ENCODE measurements at regions not wholly inside any gene's neighbourhood (a gene's known extent, or its start where the extent isn't known, plus 50 kb on each side); places are given as distances from the start of the nearest gene placed in this dataset.

DNA sequence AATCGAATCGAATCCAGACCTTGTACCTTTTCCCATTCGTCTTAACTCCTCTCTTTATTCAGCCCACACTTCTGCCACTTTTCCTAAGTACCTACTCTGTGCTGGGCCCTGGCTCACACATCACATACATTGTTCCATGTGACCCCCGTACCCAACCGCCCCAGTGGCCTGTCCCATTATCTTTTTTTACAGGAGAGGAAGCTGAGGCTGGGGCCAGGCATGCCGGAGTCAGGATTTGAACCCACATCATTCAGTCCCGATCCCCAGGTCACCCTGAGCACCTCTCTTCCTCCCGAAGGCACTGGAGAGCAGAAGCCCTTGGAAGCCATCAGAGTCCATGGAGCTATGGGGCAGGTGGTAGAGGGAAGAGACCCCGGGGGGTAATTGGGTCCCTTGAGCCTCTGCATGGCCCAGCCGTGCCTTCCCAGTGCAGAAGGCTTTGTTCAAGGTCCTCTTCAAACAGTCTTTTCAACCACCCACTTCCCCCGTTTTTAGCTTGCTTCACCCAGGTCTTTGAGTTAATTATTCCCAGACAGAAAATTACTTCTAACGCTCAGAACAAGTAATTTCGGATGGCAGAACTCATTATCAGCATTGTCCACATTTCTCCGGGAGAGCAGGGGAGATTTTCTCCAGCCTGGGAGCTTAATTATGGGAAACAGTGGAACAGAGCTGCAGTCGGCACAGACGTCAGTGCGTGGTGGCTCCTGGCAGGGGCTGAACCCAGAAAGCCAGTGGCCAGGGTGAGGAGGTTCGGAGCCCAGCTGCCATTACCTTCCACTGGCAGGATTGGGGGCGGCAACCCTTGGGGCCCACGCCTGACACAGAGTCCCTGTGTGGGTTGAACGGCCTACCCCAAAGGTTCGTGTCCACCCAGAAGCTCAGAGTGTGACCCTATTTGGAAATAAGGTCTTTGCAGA, 82.4 kb upstream of the RTL6 start:
- ATAC-seq (ENCODE audit: low FRiP score) (no peak), DNase-seq (ENCODE audit: low spot score) (peak; percentile 15)
- TF ChIP-seq, protein P1, sequence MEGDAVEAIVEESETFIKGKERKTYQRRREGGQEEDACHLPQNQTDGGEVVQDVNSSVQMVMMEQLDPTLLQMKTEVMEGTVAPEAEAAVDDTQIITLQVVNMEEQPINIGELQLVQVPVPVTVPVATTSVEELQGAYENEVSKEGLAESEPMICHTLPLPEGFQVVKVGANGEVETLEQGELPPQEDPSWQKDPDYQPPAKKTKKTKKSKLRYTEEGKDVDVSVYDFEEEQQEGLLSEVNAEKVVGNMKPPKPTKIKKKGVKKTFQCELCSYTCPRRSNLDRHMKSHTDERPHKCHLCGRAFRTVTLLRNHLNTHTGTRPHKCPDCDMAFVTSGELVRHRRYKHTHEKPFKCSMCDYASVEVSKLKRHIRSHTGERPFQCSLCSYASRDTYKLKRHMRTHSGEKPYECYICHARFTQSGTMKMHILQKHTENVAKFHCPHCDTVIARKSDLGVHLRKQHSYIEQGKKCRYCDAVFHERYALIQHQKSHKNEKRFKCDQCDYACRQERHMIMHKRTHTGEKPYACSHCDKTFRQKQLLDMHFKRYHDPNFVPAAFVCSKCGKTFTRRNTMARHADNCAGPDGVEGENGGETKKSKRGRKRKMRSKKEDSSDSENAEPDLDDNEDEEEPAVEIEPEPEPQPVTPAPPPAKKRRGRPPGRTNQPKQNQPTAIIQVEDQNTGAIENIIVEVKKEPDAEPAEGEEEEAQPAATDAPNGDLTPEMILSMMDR (IDR thresholded peaks at IDR 0.05): no peak

DNA sequence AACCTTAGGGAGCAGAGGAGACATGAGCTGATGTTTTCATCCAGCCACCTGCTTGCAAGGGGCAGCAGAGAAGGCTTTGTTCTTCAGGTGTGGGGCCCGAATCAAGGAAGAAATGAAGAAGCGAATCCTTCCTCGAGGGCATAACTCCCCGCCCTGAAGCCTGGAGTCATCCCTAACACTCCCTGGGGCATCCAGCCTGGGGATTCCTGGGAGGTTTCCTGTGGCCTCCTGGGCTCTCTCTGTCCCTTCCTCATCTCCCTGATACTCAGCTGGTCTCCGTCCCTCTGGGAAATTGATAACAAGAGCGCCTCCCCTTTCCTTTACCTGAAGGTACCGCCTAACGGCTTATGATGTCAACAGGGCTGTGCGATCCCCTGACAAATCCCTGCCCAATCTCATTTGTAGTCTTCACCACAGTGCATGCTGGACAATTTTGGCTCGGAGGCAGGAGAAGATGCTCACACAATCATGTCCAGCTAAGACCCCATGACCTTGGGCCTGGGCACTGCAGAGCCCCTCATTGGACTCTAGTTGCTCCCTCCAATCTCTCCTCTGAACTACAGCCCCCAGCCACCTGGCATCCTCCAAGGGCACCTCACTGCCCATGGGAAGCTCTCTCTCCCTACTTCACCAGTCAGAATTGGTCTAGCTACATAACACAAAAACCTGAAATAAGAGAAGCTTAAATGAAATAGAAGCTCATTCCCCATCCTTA, 80.6 kb upstream of the RTL6 start:
- ATAC-seq (ENCODE audit: low FRiP score): no peak
- TF ChIP-seq, protein P1 (IDR thresholded peaks at IDR 0.05): no peak
- DNase-seq (ENCODE audit: low spot score): no peak

DNA sequence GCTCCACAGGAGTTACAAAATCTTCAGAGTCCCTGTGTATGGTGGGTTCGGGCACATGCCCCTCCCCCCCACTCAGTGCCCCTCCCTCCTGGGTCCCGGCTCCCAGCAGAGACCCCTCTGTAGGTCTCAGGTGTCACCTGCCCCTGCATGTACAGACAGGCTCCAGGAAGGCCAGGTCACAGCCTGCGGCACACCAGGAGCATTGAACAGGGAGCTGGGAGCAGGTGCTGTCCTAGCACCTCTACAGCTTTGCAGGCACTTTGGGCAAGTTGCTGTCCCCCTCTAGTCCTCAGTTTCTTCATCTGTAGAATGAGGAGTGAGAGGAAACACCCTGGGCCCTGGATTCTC, 80.1 kb upstream of the RTL6 start:
- TF ChIP-seq, protein P1 (IDR thresholded peaks at IDR 0.05): no peak
- DNase-seq (ENCODE audit: low spot score) (peak; percentile 4), ATAC-seq (ENCODE audit: low FRiP score) (no peak)

DNA sequence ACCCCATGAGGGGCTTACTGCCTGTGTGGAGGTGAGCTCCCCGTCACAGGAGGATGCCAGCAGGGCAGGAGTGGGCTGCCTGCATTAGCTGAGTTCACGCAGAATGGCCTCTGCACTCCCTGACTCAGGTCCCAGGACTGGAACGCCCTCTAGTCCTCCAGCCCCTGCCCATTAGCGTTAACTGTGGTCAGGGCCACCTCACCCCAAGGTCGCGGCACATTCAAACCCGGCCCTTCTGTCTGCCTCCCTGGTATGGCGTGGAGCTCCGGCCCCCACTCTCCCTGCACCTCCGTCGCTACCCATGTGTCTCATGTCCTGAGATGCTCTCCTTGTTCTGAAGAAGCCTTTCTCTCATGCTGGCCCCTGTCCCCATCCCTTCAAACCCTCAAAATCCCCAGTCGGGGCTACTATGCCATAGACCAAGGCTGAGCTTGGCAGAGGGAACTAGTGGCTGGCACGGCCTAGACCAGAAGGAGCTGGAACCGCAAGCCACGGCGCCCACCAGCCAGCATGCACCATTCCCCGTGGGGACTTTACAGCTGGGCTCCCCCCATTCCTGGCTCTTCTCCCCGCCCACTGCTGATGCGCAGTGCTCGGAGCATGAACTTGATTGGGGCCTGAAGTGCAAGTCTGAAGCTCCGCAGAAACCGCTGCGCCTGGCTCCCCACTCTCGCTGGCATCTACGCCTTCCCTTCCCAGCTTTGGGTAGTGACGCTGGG, 79.5 kb upstream of the RTL6 start:
- peak; percentile 1 for DNase-seq (ENCODE audit: low spot score)
- ATAC-seq (ENCODE audit: low FRiP score): no peak
- TF ChIP-seq, protein P1 (IDR thresholded peaks at IDR 0.05): no peak

DNA sequence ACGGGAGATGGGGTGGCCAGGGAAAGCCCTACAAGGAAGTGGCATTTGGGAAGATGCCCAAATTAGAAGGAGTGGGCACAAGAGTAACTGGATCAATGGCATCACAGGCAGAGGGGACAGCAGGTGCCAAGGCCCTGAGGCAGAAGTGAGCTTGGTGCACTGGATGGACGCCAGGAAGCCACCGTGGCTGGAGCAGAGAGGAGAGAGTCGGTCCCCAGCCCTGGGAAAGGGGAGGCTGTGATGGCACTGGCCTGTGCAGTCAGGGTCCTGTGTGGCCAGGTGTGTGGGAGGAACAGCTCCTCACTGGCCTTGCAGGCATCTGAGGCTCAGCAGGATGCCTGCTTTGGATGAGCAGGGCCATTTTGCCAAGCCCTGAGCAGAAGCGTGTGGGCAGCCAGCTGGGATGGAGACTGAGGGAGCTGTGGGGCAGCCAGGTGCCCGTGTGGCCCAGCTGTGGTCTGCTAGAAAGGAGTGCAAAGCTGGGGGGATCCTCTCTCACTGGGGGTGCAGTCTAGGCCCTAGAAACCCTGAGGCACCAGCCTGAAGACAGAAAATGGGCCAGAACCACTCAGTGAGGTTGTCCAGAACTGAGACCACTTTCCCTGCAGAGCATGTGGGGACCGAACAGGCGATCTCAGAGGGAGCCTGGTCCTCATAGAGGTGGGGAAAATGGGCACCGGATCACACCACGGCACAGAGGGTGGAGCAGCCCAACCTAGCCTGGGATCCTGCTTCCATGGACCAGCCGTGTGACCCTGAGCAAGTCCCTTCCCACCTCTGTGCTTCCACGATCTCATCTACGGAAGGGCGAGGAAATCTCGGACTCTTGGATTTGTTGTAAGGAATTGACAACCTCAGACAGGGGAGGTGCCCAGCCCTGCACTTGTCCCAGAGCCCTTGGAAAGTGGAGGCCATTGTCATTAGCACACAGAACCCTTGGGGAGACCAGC, 78.6 kb upstream of the RTL6 start:
- no peak for ATAC-seq (ENCODE audit: low FRiP score)
- TF ChIP-seq, protein P1 (IDR thresholded peaks at IDR 0.05): no peak
- peak; percentile 12 for DNase-seq (ENCODE audit: low spot score)

Data from omental fat pad (tissue), 3 donors.